Neural cell (in vitro differentiated cells): ENCODE measurements at regions not wholly inside any gene's neighbourhood (a gene's known extent, or its start where the extent isn't known, plus 50 kb on each side); places are given as distances from the start of the nearest gene placed in this dataset.

Experiments
- EP300 ChIP-seq: fragments of 450-650 bp; conservative IDR thresholded peaks from 2 replicates; pipeline ENCODE4 v1.6.1; 2014; ENCODE audit warnings: antibody characterized with exemption, mild to moderate bottlenecking, moderate library complexity; ENCODE audit not compliant: poor library complexity, severe bottlenecking
- EZH2 ChIP-seq: fragments of 200-600, 300-800 bp; shearing (Covaris generic), sonication (generic); IDR thresholded peaks from 2 replicates; pipeline ENCODE4 v1.6.1; 2014; ENCODE audit warnings: antibody characterized with exemption, low read length, borderline replicate concordance, mild to moderate bottlenecking; ENCODE audit not compliant: insufficient read depth, poor library complexity, severe bottlenecking
- POLR2AphosphoS5 ChIP-seq: IDR thresholded peaks from 2 replicates; pipeline ENCODE4 v1.6.1; 2012
- RAD21 ChIP-seq: fragments of 450-650 bp; conservative IDR thresholded peaks from 2 replicates; pipeline ENCODE4 v1.6.1; 2014; ENCODE audit warnings: antibody characterized with exemption, mild to moderate bottlenecking, moderate library complexity
- TAF1 ChIP-seq: IDR thresholded peaks from 2 replicates; pipeline ENCODE4 v1.6.1; 2012; ENCODE audit warnings: low read depth
- TF ChIP-seq, protein P1 (sequence below): fragments of 450-650 bp; IDR thresholded peaks from 2 replicates; pipeline ENCODE4 v1.5.1; 2014; ENCODE audit warnings: antibody characterized with exemption, mild to moderate bottlenecking, moderate library complexity; ENCODE audit not compliant: poor library complexity, severe bottlenecking

DNA sequence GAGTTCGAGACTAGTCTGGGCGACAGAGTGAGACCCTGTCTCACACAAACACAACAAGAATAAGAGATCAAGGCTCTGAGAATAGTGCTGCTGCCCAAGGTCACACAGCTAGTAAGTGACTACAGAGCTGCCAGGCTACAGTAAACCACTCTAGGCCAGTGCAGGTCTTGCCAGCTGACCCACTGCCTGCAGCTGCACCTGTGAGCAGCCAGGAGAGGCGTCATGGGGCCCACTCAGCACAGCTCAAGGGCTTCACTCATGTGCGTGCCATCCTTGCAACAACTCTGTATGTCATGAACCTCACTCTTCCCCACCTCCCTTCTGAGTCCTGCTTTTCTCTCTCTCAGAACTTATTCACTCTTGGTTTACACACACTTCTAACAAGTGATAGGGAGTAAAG lies 176.7 kb downstream of the SMAD6 start:
- TF ChIP-seq EZH2 (no peak), POLR2AphosphoS5 (no peak), TAF1 (no peak), RAD21 (no peak), EP300 (no peak)
- TF ChIP-seq, protein P1, sequence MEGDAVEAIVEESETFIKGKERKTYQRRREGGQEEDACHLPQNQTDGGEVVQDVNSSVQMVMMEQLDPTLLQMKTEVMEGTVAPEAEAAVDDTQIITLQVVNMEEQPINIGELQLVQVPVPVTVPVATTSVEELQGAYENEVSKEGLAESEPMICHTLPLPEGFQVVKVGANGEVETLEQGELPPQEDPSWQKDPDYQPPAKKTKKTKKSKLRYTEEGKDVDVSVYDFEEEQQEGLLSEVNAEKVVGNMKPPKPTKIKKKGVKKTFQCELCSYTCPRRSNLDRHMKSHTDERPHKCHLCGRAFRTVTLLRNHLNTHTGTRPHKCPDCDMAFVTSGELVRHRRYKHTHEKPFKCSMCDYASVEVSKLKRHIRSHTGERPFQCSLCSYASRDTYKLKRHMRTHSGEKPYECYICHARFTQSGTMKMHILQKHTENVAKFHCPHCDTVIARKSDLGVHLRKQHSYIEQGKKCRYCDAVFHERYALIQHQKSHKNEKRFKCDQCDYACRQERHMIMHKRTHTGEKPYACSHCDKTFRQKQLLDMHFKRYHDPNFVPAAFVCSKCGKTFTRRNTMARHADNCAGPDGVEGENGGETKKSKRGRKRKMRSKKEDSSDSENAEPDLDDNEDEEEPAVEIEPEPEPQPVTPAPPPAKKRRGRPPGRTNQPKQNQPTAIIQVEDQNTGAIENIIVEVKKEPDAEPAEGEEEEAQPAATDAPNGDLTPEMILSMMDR: no peak
